ENCODE measurements at regions not wholly inside any gene's neighbourhood (a gene's known extent, or its start where the extent isn't known, plus 50 kb on each side); places are given as distances from the start of the nearest gene placed in this dataset.

- TF ChIP-seq ATF2 (IDR thresholded peaks at IDR 0.05; ENCODE audit: low read length) (no peak), RAD21 (IDR thresholded peaks at IDR 0.05 in 1 of 2, conservative IDR thresholded peaks at IDR 0.05 in 1 of 2; ENCODE audit: low read depth in 2 of 2, low read length in 2 of 2) (no peak), SP2 (IDR thresholded peaks at IDR 0.05; ENCODE audit: low read length) (no peak), GABPA (IDR thresholded peaks at IDR 0.05; ENCODE audit: borderline replicate concordance, insufficient read depth, low read length) (no peak), MAFK (IDR thresholded peaks at IDR 0.05; ENCODE audit: low read depth, low read length) (no peak), SP4 (IDR thresholded peaks at IDR 0.05; ENCODE audit: low read length) (no peak), BRCA1 (IDR thresholded peaks at IDR 0.05; ENCODE audit: low read depth, low read length) (no peak), CHD1 (IDR thresholded peaks at IDR 0.05; ENCODE audit: low read depth, low read length) (no peak), SP1 (IDR thresholded peaks at IDR 0.05; ENCODE audit: low read depth, low read length) (no peak)
Observed at GRCh38 chr6:148221196-148221979, 121.2 kb upstream of the SASH1 start (continued).

Measured in H1 (cell line).